Adrenal gland (tissue), 9 donors: ENCODE measurements at regions not wholly inside any gene's neighbourhood (a gene's known extent, or its start where the extent isn't known, plus 50 kb on each side); places are given as distances from the start of the nearest gene placed in this dataset.
"Not testable (repeated sequence)": the region's sequence is repeated elsewhere in the genome, so short reads cannot be mapped to it uniquely, and the experiment has no call there.

ENCODE experiments used
- DNase-seq, 7 donors: peaks; one replicate each; pipeline ENCODE4 v3.0.0-alpha.2; 2019 to 2020
- H3K27ac ChIP-seq, 5 donors: fragments of 200-600 bp; sonication (generic) in 4 of 5; 1 replicate in 3 of 5; 2 replicates in 2 of 5; pipeline versions ENCODE4 v1.5.1 to v1.8.0; 2016 to 2020; ENCODE audit warnings: mild to moderate bottlenecking in 1 of 5
- H3K27me3 ChIP-seq: fragments of 200-600 bp; 2 replicates; pipeline ENCODE4 v1.8.0; 2021
- H3K36me3 ChIP-seq, 2 donors: fragments of 200-600 bp; replicated peaks in 1 of 2; 1 replicate in 1 of 2; 2 replicates in 1 of 2; pipeline versions ENCODE4 v1.5.1 to v1.8.0; 2018 to 2022
- H3K4me1 ChIP-seq, 2 donors: fragments of 200-600 bp; replicated peaks in 1 of 2; 1 replicate in 1 of 2; 2 replicates in 1 of 2; pipeline versions ENCODE4 v1.5.1 to v1.8.0; 2018 to 2021
- H3K4me3 ChIP-seq, 4 donors: fragments of 200-600 bp; sonication (generic) in 3 of 4; one replicate each; pipeline ENCODE4 v1.5.1; 2016 to 2018
- H3K9me3 ChIP-seq, 3 donors: fragments of 200-600 bp; sonication (generic) in 1 of 3; replicated peaks in 1 of 3; 1 replicate in 2 of 3; 2 replicates in 1 of 3; pipeline versions ENCODE4 v1.5.1 to v1.8.0; 2016 to 2021
- POLR2A ChIP-seq, 2 donors: fragments of 450-650 bp; IDR thresholded peaks; one replicate each; pipeline ENCODE4 v1.6.1; 2017; ENCODE audit warnings: antibody characterized with exemption in 2 of 2, mild to moderate bottlenecking in 2 of 2, moderate library complexity in 1 of 2
- WGBS, 4 donors: extraction: QIAGEN DNeasy Blood & Tissue Kit in 2 of 4; methylation state at CpG; one replicate each; pipeline versions ENCODE4 v1.1.5 to v1.1.7; 2013 to 2017; 5-methylcytosine and 5-hydroxymethylcytosine counted together
- intact Hi-C, 2 donors: fragments of 100-400 bp; cut with DNase I; formaldehyde crosslinking; loops; one replicate each; pipeline versions ENCODE4 v1.14.1 to v1.15.0; 2022 to 2023
- TF ChIP-seq, protein P1 (sequence below), 6 experiments: fragments of 450-650 bp in 4 of 6; fragments of 200-600 bp in 2 of 6; sonication (generic) in 1 of 6; IDR thresholded peaks; 1 replicate in 5 of 6; 2 replicates in 1 of 6; pipeline versions ENCODE4 v1.5.1 to v1.8.0; 2016 to 2021; ENCODE audit warnings: antibody characterized with exemption in 6 of 6, mild to moderate bottlenecking in 2 of 6, moderate library complexity in 1 of 6
- donor health status: healthy with polysubstance abuse.
- donor health status: Bipolar disorder and iron deficiency.
- donor health status: DM: yes; HTN: yes; CAD: no.
- donor health status: DM: no; HTN: no; CAD: no.
- donor health status: DM: no; HTN: no; CAD: no.

DNA sequence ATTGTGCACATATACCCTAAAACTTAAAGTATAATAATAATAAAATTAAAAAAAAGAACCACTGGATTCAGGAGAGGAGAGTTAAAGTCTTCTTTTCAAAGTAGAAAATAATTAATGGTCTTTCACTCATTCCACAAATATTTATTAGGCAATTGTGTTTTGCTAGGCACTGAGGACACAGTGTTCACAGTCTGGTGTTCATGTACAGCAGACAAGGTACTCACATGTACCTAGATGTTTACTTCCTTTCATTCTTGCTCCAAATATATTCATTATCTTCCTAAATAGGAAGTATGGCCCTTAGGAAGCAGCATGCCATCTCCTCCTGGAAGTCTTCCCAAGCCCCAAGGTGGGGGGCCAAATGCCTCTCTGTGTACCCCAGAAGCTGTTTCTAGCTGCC lies 265.0 kb downstream of the NPHP4 start:
- H3K9me3 ChIP-seq = no peaks in the 10 kb centered on the region
- H3K36me3 ChIP-seq = no peaks in the 10 kb centered on the region
- H3K4me3 ChIP-seq = no peak overlapping the region
- no peaks in the 10 kb centered on the region for H3K4me1 ChIP-seq
- no peak for TF ChIP-seq POLR2A (IDR thresholded peaks at IDR 0.05)
- TF ChIP-seq, protein P1, sequence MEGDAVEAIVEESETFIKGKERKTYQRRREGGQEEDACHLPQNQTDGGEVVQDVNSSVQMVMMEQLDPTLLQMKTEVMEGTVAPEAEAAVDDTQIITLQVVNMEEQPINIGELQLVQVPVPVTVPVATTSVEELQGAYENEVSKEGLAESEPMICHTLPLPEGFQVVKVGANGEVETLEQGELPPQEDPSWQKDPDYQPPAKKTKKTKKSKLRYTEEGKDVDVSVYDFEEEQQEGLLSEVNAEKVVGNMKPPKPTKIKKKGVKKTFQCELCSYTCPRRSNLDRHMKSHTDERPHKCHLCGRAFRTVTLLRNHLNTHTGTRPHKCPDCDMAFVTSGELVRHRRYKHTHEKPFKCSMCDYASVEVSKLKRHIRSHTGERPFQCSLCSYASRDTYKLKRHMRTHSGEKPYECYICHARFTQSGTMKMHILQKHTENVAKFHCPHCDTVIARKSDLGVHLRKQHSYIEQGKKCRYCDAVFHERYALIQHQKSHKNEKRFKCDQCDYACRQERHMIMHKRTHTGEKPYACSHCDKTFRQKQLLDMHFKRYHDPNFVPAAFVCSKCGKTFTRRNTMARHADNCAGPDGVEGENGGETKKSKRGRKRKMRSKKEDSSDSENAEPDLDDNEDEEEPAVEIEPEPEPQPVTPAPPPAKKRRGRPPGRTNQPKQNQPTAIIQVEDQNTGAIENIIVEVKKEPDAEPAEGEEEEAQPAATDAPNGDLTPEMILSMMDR (IDR thresholded peaks at IDR 0.05) = no peak
- no peak overlapping the region for H3K27ac ChIP-seq
- DNase-seq = no peak
- intact Hi-C loops = no loop called here
- no peaks in the 10 kb centered on the region for H3K27me3 ChIP-seq

DNA sequence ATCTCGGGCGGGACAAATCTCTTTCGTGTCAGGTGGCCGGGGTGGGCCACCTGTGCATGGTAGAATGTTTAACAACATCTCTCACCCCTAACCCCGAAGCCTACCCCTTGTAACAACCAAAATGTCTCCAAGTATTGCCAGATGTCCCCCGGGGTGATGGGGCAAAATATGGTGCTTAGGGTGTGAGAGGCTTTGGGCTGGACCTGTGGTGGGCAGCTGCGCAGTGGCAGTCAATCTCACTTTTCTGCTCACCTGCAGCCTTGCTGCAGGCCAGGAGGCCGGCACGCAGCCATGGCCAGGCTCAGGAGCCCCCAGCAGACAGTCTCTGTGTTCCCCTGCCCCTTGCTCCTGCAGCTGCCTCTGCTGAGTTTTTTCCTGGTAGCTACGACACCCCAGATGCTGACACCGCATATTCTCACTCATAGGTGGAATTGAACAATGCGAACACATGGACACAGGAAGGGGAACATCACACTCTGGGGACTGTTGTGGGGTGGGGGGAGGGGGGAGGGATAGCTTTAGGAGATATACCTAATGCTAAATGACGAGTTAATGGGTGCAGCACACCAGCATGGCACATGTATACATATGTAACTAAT lies 265.5 kb downstream of the NPHP4 start:
- WGBS, 4 donors = 66 to 85% (median 69%) methylated on average over 7 to 13 of the region's 13 CpGs
- intact Hi-C loops, H3K27ac ChIP-seq, H3K27me3 ChIP-seq, H3K4me3 ChIP-seq, H3K9me3 ChIP-seq, H3K4me1 ChIP-seq, H3K36me3 ChIP-seq, DNase-seq: not testable (repeated sequence)

DNA sequence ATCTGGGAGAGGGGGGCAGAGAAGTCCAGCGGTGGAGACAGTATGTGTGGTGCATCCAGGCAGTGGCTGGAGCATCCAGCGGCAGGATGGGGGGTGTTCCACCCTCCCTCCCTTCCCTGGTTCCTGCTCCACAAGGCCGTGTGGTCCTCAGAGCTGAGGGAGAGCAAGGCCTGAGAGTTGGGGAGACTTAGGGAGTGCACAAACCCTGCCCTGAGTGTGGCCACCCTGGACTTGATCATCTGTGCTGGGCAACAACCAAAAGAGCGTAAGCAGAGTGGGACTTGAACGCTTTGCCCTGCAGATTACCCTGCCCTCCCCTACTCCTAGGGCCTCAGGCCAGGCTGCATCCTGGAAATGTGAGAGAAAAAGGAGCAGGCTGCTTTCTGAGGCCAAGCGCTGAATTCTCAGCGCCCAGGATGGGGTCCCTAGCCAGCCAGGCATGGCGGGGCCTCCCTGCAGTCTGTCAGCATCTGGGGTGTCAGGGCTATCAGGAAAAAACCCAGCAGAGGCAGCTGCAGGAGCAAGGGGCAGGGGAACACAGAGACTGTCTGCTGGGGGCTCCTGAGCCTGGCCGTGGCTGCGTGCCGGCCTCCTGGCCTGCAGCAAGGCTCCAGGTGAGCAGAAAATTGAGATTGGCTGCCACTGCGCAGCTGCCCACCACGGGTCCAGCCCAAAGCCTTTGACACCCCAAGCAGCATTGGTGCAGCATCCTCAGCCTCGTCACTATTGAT lies 266.2 kb downstream of the NPHP4 start:
- intact Hi-C loops = no loop called here
- no peak for DNase-seq
- no peaks in the 10 kb centered on the region for H3K27me3 ChIP-seq
- 64 to 67% (median 65%) methylated on average over 8 to 14 of the region's 14 CpGs for WGBS, 4 donors
- H3K36me3 ChIP-seq = no peaks in the 10 kb centered on the region
- no peaks in the 10 kb centered on the region for H3K4me1 ChIP-seq
- no peak overlapping the region for H3K4me3 ChIP-seq
- H3K9me3 ChIP-seq = no peaks in the 10 kb centered on the region
- TF ChIP-seq, protein P1 (IDR thresholded peaks at IDR 0.05) = no peak
- no peak for TF ChIP-seq POLR2A (IDR thresholded peaks at IDR 0.05)
- H3K27ac ChIP-seq = no peak overlapping the region

DNA sequence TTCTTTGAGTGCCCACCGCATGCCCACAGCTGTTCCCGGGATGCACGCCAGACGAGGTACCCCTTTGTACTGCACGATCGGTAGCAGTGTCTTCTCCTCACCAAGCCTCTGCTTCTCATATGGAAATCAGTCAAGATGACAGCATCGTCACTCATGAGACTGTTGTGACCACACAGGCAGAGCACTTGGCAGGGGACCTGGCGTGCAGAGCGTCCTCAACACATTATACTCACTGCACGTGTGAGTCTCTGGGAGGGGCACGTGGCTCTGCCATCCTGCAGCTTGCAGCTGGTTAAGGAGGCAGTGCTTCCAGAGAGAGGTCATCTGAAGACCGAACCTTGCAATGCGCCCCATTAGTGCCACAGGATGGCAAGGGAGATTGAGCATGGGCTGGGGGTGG lies 266.8 kb downstream of the NPHP4 start:
- intact Hi-C loops = no loop called here
- Histone ChIP-seq H3K36me3 (no peaks in the 10 kb centered on the region), H3K27ac (no peak overlapping the region), H3K9me3 (no peaks in the 10 kb centered on the region), H3K4me1 (no peaks in the 10 kb centered on the region), H3K4me3 (no peak overlapping the region), H3K27me3 (no peaks in the 10 kb centered on the region)
- DNase-seq = no peak
- WGBS, 4 donors = 78 to 87% (median 81%) methylated on average over 11 to 13 of the region's 13 CpGs
- TF ChIP-seq, protein P1 (IDR thresholded peaks at IDR 0.05) = no peak

DNA sequence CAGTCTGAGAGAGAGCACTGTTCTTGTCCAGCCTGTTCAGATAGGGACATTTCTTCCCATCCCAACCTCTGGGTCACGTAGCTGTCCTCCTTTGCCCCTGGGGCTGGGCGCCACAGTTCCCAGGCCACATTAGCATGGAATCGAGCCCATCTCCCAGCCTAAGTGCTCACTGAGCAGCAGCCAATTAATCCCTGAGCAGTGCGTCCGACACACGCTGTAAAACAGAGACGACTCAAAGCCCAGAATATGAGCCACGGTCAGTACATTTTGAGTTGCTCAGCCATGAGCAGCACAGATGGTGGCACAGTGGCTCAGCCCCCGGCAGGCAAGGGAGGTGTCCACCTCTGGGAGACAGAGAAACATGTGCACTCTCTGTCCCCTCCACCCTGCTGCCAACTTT lies 267.4 kb downstream of the NPHP4 start:
- Histone ChIP-seq H3K27ac (no peak overlapping the region), H3K4me3 (no peak overlapping the region), H3K4me1 (no peaks in the 10 kb centered on the region), H3K27me3 (no peaks in the 10 kb centered on the region), H3K36me3 (no peaks in the 10 kb centered on the region), H3K9me3 (no peaks in the 10 kb centered on the region)
- no peak for DNase-seq
- TF ChIP-seq, protein P1 (IDR thresholded peaks at IDR 0.05) = no peak
- no peak for TF ChIP-seq POLR2A (IDR thresholded peaks at IDR 0.05)
- 71 to 87% (median 80%) methylated on average over 1 to 9 of the region's 9 CpGs for WGBS, 4 donors
- intact Hi-C loops = no loop called here
